GM18870 (cell line): ENCODE measurements at regions not wholly inside any gene's neighbourhood (a gene's known extent, or its start where the extent isn't known, plus 50 kb on each side); places are given as distances from the start of the nearest gene placed in this dataset.

ENCODE experiments used
- ATAC-seq: cut with Tn5 transposase; IDR thresholded peaks from one replicate; pipeline ENCODE4 v1.9.1; 2021; ENCODE audit warnings: moderate library complexity; ENCODE audit not compliant: unreplicated experiment

- ATAC-seq: no peak
Observed at GRCh38 chr15:68500363-68501258, 68.6 kb upstream of the ITGA11 start.

GRCh38 chr15:68501259-68501591 lies 69.3 kb upstream of the ITGA11 start:
- ATAC-seq: no peak

GRCh38 chr15:68501616-68502015 lies 69.7 kb upstream of the ITGA11 start:
- ATAC-seq: no peak

GRCh38 chr15:68502398-68502901 lies 70.5 kb upstream of the ITGA11 start:
- ATAC-seq: no peak

GRCh38 chr15:68503213-68503612 lies 71.2 kb upstream of the ITGA11 start:
- ATAC-seq: no peak

- no peak for ATAC-seq
Observed at GRCh38 chr15:68503791-68504680, 72.1 kb upstream of the ITGA11 start.

GRCh38 chr15:68504681-68505170 lies 72.8 kb upstream of the ITGA11 start:
- ATAC-seq: no peak

- no peak for ATAC-seq
Observed at GRCh38 chr15:68506071-68506470, 72.7 kb upstream of the CORO2B start.

- ATAC-seq: no peak
Observed at GRCh38 chr15:68507447-68507846, 71.3 kb upstream of the CORO2B start.

- no peak for ATAC-seq
Observed at GRCh38 chr15:68508485-68509189, 70.2 kb upstream of the CORO2B start.

GRCh38 chr15:68510558-68510957 lies 68.2 kb upstream of the CORO2B start:
- no peak for ATAC-seq

GRCh38 chr15:68511073-68511991 lies 67.5 kb upstream of the CORO2B start:
- ATAC-seq: no peak

- no peak for ATAC-seq
Observed at GRCh38 chr15:68512052-68512451, 66.7 kb upstream of the CORO2B start.

- ATAC-seq: no peak
Observed at GRCh38 chr15:68512598-68512997, 66.2 kb upstream of the CORO2B start.

- no peak for ATAC-seq
Observed at GRCh38 chr15:68515371-68516095, 63.3 kb upstream of the CORO2B start.

- no peak for ATAC-seq
Observed at GRCh38 chr15:68517285-68517761, 61.5 kb upstream of the CORO2B start.

GRCh38 chr15:68518046-68518445 lies 60.7 kb upstream of the CORO2B start:
- no peak for ATAC-seq

- no peak for ATAC-seq
Observed at GRCh38 chr15:68518785-68519430, 59.9 kb upstream of the CORO2B start.
